GM12872 (cell line): ENCODE measurements at regions not wholly inside any gene's neighbourhood (a gene's known extent, or its start where the extent isn't known, plus 50 kb on each side); places are given as distances from the start of the nearest gene placed in this dataset.

Source experiments
- CTCF ChIP-seq: IDR thresholded peaks from 3 replicates; pipeline ENCODE4 v1.5.1; 2011; ENCODE audit warnings: low read depth, mild to moderate bottlenecking, low read length, moderate library complexity; ENCODE audit not compliant: insufficient read depth

DNA sequence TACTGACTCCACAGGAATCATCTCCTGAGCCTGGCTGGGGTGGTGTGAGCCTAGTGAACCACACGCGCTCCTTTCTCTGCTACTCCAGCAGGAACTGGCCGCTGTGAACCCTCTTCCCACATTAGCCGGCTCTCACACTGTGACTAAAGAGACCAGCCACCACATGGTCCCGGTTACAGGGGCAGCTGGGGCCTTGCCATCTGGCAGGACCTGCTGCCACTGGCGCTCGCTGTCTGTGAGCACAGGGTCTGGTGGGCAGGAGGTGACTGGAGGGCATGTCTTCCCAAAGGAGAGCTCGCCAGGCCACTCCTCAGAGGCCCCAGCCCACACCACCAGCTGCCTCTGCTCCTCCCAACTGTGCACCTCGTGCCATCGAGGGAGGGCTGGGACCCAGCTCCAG lies 99.3 kb downstream of the SINHCAF start:
- no peak for TF ChIP-seq CTCF

GRCh38 chr12:31227401-31227981 lies 98.5 kb downstream of the SINHCAF start:
- TF ChIP-seq CTCF = no peak

- TF ChIP-seq CTCF = no peak
Measured at GRCh38 chr12:31228811-31229792, 96.8 kb downstream of the SINHCAF start.

DNA sequence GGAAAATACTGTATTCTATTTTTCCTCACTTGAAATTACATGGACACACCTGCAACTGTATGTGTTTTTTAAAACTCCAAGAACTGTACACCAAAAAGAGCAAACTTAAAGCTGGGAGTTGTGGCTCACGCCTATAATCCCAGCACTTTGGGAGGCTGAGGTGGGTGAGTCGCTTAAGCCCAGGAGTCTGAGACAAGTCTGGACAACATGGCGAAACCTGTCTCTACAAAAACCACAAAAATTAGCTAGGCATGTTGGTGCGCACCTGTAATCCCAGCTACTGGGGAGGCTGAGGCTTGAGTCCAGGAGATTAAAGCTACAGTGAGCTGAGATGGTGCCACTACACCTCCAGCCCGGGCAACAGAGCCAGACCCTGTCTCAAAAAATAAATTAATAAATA lies 95.9 kb downstream of the SINHCAF start:
- TF ChIP-seq CTCF = no peak
